ENCODE measurements at regions not wholly inside any gene's neighbourhood (a gene's known extent, or its start where the extent isn't known, plus 50 kb on each side); places are given as distances from the start of the nearest gene placed in this dataset.

DNA sequence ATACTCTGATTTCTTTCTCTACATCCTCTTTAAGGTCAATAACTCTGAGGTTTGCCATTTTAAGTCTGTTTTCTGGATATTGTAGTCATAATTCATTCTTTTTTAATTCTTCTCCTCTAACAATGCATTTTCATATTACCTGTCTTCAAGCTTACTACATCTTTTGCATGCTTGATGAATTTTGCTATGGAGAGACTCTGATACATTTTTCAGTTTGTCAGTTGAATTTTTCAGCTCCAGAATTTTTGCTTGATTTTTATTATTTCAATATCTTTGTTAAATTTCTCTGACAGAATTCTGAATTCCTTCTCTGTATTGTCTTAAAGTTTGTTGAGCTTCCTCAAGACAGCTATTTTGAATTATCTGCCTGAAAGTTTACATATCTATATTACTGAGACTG lies 159.8 kb upstream of the ST8SIA4 start:
- TF ChIP-seq, protein P1, sequence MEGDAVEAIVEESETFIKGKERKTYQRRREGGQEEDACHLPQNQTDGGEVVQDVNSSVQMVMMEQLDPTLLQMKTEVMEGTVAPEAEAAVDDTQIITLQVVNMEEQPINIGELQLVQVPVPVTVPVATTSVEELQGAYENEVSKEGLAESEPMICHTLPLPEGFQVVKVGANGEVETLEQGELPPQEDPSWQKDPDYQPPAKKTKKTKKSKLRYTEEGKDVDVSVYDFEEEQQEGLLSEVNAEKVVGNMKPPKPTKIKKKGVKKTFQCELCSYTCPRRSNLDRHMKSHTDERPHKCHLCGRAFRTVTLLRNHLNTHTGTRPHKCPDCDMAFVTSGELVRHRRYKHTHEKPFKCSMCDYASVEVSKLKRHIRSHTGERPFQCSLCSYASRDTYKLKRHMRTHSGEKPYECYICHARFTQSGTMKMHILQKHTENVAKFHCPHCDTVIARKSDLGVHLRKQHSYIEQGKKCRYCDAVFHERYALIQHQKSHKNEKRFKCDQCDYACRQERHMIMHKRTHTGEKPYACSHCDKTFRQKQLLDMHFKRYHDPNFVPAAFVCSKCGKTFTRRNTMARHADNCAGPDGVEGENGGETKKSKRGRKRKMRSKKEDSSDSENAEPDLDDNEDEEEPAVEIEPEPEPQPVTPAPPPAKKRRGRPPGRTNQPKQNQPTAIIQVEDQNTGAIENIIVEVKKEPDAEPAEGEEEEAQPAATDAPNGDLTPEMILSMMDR (IDR thresholded peaks at IDR 0.05; ENCODE audit: low read depth, low read length, poor library complexity, severe bottlenecking): no peak
- no peak for TF ChIP-seq EZH2phosphoT487 (IDR thresholded peaks at IDR 0.05; ENCODE audit: borderline replicate concordance, low read length)

Data from DOHH2 (cell line).